SK-N-SH (cell line): ENCODE measurements at regions not wholly inside any gene's neighbourhood (a gene's known extent, or its start where the extent isn't known, plus 50 kb on each side); places are given as distances from the start of the nearest gene placed in this dataset.

ENCODE experiments used
- CHD2 ChIP-seq: fragments of 150-350 bp; IDR thresholded peaks from 2 replicates; pipeline ENCODE4 v1.6.1; 2018; ENCODE audit warnings: low read length; ENCODE audit not compliant: partially characterized antibody
- POLR2AphosphoS5 ChIP-seq: IDR thresholded peaks from 2 replicates; pipeline ENCODE4 v1.6.1; 2012; ENCODE audit warnings: low read depth, low read length
- RXRA ChIP-seq: IDR thresholded peaks from 2 replicates; pipeline ENCODE4 v1.4.0; 2012; ENCODE audit warnings: low read depth, mild to moderate bottlenecking, borderline replicate concordance
- TCF12 ChIP-seq: IDR thresholded peaks from 2 replicates; pipeline ENCODE4 v1.4.0; 2012

GRCh38 chr5:4720831-4721230, 419.3 kb upstream of the ADAMTS16 start:
- TF ChIP-seq TCF12 (no peak), POLR2AphosphoS5 (no peak), RXRA (no peak), CHD2 (no peak)
